Liver (tissue), 8 donors: ENCODE measurements at regions not wholly inside any gene's neighbourhood (a gene's known extent, or its start where the extent isn't known, plus 50 kb on each side); places are given as distances from the start of the nearest gene placed in this dataset.

Source experiments
- DNase-seq: peaks from one replicate; pipeline ENCODE4 v3.0.0-alpha.2; 2017; ENCODE audit warnings: low spot score
- H3K27ac ChIP-seq, 2 donors: one replicate each; pipeline ENCODE4 v1.7.0; 2013; ENCODE audit warnings: inconsistent platforms in 2 of 2, low read length in 2 of 2, control low read depth in 1 of 2, low read depth in 1 of 2, mild to moderate bottlenecking in 1 of 2
- H3K27me3 ChIP-seq, 4 donors: one replicate each; pipeline versions ENCODE4 v1.6.1 to v1.7.0; 2013; ENCODE audit warnings: low read length in 3 of 4, inconsistent platforms in 1 of 4, mild to moderate bottlenecking in 1 of 4, moderate library complexity in 1 of 4; ENCODE audit not compliant: control insufficient read depth in 4 of 4, insufficient read depth in 4 of 4
- H3K36me3 ChIP-seq, 4 donors: one replicate each; pipeline versions ENCODE4 v1.6.1 to v1.7.0; 2013; ENCODE audit warnings: low read length in 3 of 4, mild to moderate bottlenecking in 3 of 4, low read depth in 1 of 4, moderate library complexity in 1 of 4; ENCODE audit not compliant: control insufficient read depth in 4 of 4, insufficient read depth in 3 of 4
- H3K4me1 ChIP-seq, 4 donors: one replicate each; pipeline versions ENCODE4 v1.6.1 to v1.7.0; 2013; ENCODE audit warnings: low read length in 3 of 4, mild to moderate bottlenecking in 3 of 4, moderate library complexity in 1 of 4; ENCODE audit not compliant: control insufficient read depth in 4 of 4, insufficient read depth in 4 of 4
- H3K4me3 ChIP-seq, 3 donors: one replicate each; pipeline versions ENCODE4 v1.6.1 to v1.7.0; 2013; ENCODE audit warnings: low read length in 3 of 3, control low read depth in 1 of 3, low read depth in 1 of 3, mild to moderate bottlenecking in 1 of 3
- H3K9ac ChIP-seq, 2 donors: one replicate each; pipeline ENCODE4 v1.7.0; 2013; ENCODE audit warnings: low read length in 2 of 2, mild to moderate bottlenecking in 2 of 2, moderate library complexity in 2 of 2, control low read depth in 1 of 2, low read depth in 1 of 2
- H3K9me3 ChIP-seq, 4 donors: one replicate each; pipeline versions ENCODE4 v1.6.1 to v1.7.0; 2013; ENCODE audit warnings: low read length in 3 of 4; ENCODE audit not compliant: control insufficient read depth in 4 of 4
- ATF3 ChIP-seq: IDR thresholded peaks from 2 replicates; pipeline ENCODE4 v1.6.1; 2016; ENCODE audit warnings: antibody characterized with exemption
- CTCF ChIP-seq: fragments of 150-350 bp; IDR thresholded peaks from 2 replicates; pipeline ENCODE4 v1.5.1; 2017; ENCODE audit warnings: improper control_type of control experiment, low read depth, low read length; ENCODE audit not compliant: missing input control
- EGR1 ChIP-seq, 2 donors: IDR thresholded peaks; 2 replicates each; pipeline ENCODE4 v1.6.1; 2016 to 2018; ENCODE audit warnings: antibody characterized with exemption in 2 of 2, low read depth in 2 of 2
- FOXA1 ChIP-seq: IDR thresholded peaks from 2 replicates; pipeline ENCODE4 v1.6.1; 2016; ENCODE audit warnings: antibody characterized with exemption
- FOXA2 ChIP-seq: IDR thresholded peaks from 2 replicates; pipeline ENCODE4 v1.6.1; 2016; ENCODE audit warnings: antibody characterized with exemption
- GABPA ChIP-seq, 2 donors: IDR thresholded peaks in 1 of 2; conservative IDR thresholded peaks in 1 of 2; 2 replicates each; pipeline ENCODE4 v1.6.1; 2016; ENCODE audit warnings: antibody characterized with exemption in 2 of 2, mild to moderate bottlenecking in 1 of 2, moderate library complexity in 1 of 2
- HNF4A ChIP-seq, 2 donors: conservative IDR thresholded peaks; 2 replicates each; pipeline ENCODE4 v1.6.1; 2016; ENCODE audit warnings: antibody characterized with exemption in 2 of 2, mild to moderate bottlenecking in 2 of 2
- HNF4G ChIP-seq: IDR thresholded peaks from 2 replicates; pipeline ENCODE4 v1.6.1; 2016; ENCODE audit warnings: antibody characterized with exemption
- JUND ChIP-seq, 2 donors: IDR thresholded peaks; 2 replicates each; pipeline ENCODE4 v1.6.1; 2016; ENCODE audit warnings: antibody characterized with exemption in 2 of 2
- NR2F2 ChIP-seq: IDR thresholded peaks from 2 replicates; pipeline ENCODE4 v1.6.1; 2016; ENCODE audit warnings: antibody characterized with exemption
- RXRA ChIP-seq, 2 donors: IDR thresholded peaks; 2 replicates each; pipeline ENCODE4 v1.6.1; 2017 to 2018; ENCODE audit warnings: antibody characterized with exemption in 2 of 2, mild to moderate bottlenecking in 1 of 2
- SP1 ChIP-seq: IDR thresholded peaks from 2 replicates; pipeline ENCODE4 v1.6.1; 2018; ENCODE audit warnings: antibody characterized with exemption, mild to moderate bottlenecking
- TAF1 ChIP-seq: conservative IDR thresholded peaks from 2 replicates; pipeline ENCODE4 v1.6.1; 2016; ENCODE audit warnings: antibody characterized with exemption, mild to moderate bottlenecking
- YY1 ChIP-seq: IDR thresholded peaks from 2 replicates; pipeline ENCODE4 v1.6.1; 2016; ENCODE audit warnings: antibody characterized with exemption, mild to moderate bottlenecking
- ZBTB33 ChIP-seq: IDR thresholded peaks from 2 replicates; pipeline ENCODE4 v1.6.1; 2016; ENCODE audit warnings: antibody characterized with exemption
- WGBS: extraction: QIAGEN DNeasy Blood & Tissue Kit; methylation state at CpG from one replicate; pipeline ENCODE4 v1.1.7; 2013; 5-methylcytosine and 5-hydroxymethylcytosine counted together
- TF ChIP-seq, protein P1 (sequence below): IDR thresholded peaks from 2 replicates; pipeline ENCODE4 v1.6.1; 2016; ENCODE audit warnings: antibody characterized with exemption
- TF ChIP-seq, protein P2 (sequence below): IDR thresholded peaks from 2 replicates; pipeline ENCODE4 v1.6.1; 2016; ENCODE audit warnings: antibody characterized with exemption, mild to moderate bottlenecking
- donor health status: healthy.
- donor health status: healthy.
- donor health status: healthy.
- donor health status: healthy.
- donor health status: healthy.

GRCh38 chr14:26067786-26068459 lies 529.9 kb downstream of the NOVA1 start:
- H3K27ac ChIP-seq, result no peak overlapping the region
- WGBS, result 77% methylated on average over 3 of the region's 3 CpGs
- H3K9me3 ChIP-seq, result no peaks in the 10 kb centered on the region
- TF ChIP-seq, protein P1, sequence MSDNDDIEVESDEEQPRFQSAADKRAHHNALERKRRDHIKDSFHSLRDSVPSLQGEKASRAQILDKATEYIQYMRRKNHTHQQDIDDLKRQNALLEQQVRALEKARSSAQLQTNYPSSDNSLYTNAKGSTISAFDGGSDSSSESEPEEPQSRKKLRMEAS, result no peak
- TF ChIP-seq, protein P2, sequence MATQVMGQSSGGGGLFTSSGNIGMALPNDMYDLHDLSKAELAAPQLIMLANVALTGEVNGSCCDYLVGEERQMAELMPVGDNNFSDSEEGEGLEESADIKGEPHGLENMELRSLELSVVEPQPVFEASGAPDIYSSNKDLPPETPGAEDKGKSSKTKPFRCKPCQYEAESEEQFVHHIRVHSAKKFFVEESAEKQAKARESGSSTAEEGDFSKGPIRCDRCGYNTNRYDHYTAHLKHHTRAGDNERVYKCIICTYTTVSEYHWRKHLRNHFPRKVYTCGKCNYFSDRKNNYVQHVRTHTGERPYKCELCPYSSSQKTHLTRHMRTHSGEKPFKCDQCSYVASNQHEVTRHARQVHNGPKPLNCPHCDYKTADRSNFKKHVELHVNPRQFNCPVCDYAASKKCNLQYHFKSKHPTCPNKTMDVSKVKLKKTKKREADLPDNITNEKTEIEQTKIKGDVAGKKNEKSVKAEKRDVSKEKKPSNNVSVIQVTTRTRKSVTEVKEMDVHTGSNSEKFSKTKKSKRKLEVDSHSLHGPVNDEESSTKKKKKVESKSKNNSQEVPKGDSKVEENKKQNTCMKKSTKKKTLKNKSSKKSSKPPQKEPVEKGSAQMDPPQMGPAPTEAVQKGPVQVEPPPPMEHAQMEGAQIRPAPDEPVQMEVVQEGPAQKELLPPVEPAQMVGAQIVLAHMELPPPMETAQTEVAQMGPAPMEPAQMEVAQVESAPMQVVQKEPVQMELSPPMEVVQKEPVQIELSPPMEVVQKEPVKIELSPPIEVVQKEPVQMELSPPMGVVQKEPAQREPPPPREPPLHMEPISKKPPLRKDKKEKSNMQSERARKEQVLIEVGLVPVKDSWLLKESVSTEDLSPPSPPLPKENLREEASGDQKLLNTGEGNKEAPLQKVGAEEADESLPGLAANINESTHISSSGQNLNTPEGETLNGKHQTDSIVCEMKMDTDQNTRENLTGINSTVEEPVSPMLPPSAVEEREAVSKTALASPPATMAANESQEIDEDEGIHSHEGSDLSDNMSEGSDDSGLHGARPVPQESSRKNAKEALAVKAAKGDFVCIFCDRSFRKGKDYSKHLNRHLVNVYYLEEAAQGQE, result no peak
- TF ChIP-seq YY1, result no peak
- no peak for TF ChIP-seq NR2F2
- no peak for TF ChIP-seq SP1
- no peak for TF ChIP-seq HNF4G
- TF ChIP-seq EGR1 (IDR thresholded peaks at IDR 0.05; ENCODE audit: low read depth in 2 of 2), result no peak
- TF ChIP-seq CTCF, result no peak
- TF ChIP-seq HNF4A (conservative IDR thresholded peaks at IDR 0.05), result no peak
- no peaks in the 10 kb centered on the region for H3K27me3 ChIP-seq
- H3K36me3 ChIP-seq, result no peaks in the 10 kb centered on the region
- no peak for DNase-seq
- no peak overlapping the region for H3K9ac ChIP-seq
- H3K4me1 ChIP-seq, result no peaks in the 10 kb centered on the region
- H3K4me3 ChIP-seq, result no peak overlapping the region

- no peak for TF ChIP-seq EGR1 (IDR thresholded peaks at IDR 0.05; ENCODE audit: low read depth in 2 of 2)
- TF ChIP-seq JUND (IDR thresholded peaks at IDR 0.05), result no peak
- TF ChIP-seq RXRA (IDR thresholded peaks at IDR 0.05), result no peak
- TF ChIP-seq FOXA2, result no peak
- no peak for TF ChIP-seq HNF4A (conservative IDR thresholded peaks at IDR 0.05)
- TF ChIP-seq, protein P1, result no peak
- no peak for TF ChIP-seq ATF3
- no peak for TF ChIP-seq FOXA1
- no peak for TF ChIP-seq GABPA (IDR thresholded peaks at IDR 0.05 in 1 of 2, conservative IDR thresholded peaks at IDR 0.05 in 1 of 2)
- no peak for TF ChIP-seq NR2F2
- no peak for TF ChIP-seq TAF1
- no peak for TF ChIP-seq SP1
- no peak for TF ChIP-seq HNF4G
- TF ChIP-seq, protein P2, result no peak
- no peak for TF ChIP-seq CTCF
- no peak for TF ChIP-seq ZBTB33
- Histone ChIP-seq H3K36me3 (no peaks in the 10 kb centered on the region), H3K9me3 (no peaks in the 10 kb centered on the region), H3K4me1 (no peaks in the 10 kb centered on the region), H3K4me3 (no peak overlapping the region), H3K27ac (no peak overlapping the region), H3K9ac (no peak overlapping the region), H3K27me3 (no peaks in the 10 kb centered on the region)
- 92% methylated on average over 2 of the region's 2 CpGs for WGBS
- no peak for DNase-seq
These were observed 530.5 kb downstream of the NOVA1 start for GRCh38 chr14:26067341-26067740.
